Tibial nerve (tissue), 4 donors: ENCODE measurements at regions not wholly inside any gene's neighbourhood (a gene's known extent, or its start where the extent isn't known, plus 50 kb on each side); places are given as distances from the start of the nearest gene placed in this dataset.

Experiments
- DNase-seq, 2 donors: peaks; one replicate each; pipeline ENCODE4 v3.0.0-alpha.2; 2019; ENCODE audit warnings: low spot score in 2 of 2
- H3K27ac ChIP-seq, 4 donors: fragments of 200-600 bp; sonication (generic) in 3 of 4; one replicate each; pipeline ENCODE4 v1.5.1; 2017 to 2019; ENCODE audit warnings: mild to moderate bottlenecking in 1 of 4
- H3K27me3 ChIP-seq, 2 donors: fragments of 200-600 bp; sonication (generic) in 1 of 2; one replicate each; pipeline versions ENCODE4 v1.5.1 to v1.6.0; 2017 to 2019
- H3K36me3 ChIP-seq, 3 donors: fragments of 200-600 bp; sonication (generic); one replicate each; pipeline ENCODE4 v1.5.1; 2018 to 2019
- H3K4me1 ChIP-seq, 4 donors: fragments of 200-600 bp; sonication (generic) in 3 of 4; one replicate each; pipeline ENCODE4 v1.5.1; 2017 to 2019
- H3K4me3 ChIP-seq, 4 donors: fragments of 200-600 bp; sonication (generic) in 3 of 4; one replicate each; pipeline ENCODE4 v1.5.1; 2017 to 2019; ENCODE audit warnings: mild to moderate bottlenecking in 1 of 4, moderate library complexity in 1 of 4
- H3K9me3 ChIP-seq, 4 donors: fragments of 200-600 bp; sonication (generic) in 3 of 4; one replicate each; pipeline ENCODE4 v1.5.1; 2017 to 2019
- EP300 ChIP-seq, 2 donors: sonication (generic); formaldehyde crosslinking; IDR thresholded peaks; one replicate each; pipeline ENCODE4 v1.6.1; 2017; ENCODE audit warnings: antibody characterized with exemption in 2 of 2, mild to moderate bottlenecking in 1 of 2
- POLR2A ChIP-seq, 2 donors: fragments of 450-650 bp; IDR thresholded peaks; one replicate each; pipeline ENCODE4 v1.6.1; 2017; ENCODE audit warnings: antibody characterized with exemption in 2 of 2, mild to moderate bottlenecking in 2 of 2, moderate library complexity in 2 of 2
- WGBS, 2 donors: methylation state at CpG; one replicate each; pipeline ENCODE4 v1.1.5; 2018; 5-methylcytosine and 5-hydroxymethylcytosine counted together
- TF ChIP-seq, protein P1 (sequence below), 5 experiments: fragments of 200-600 bp in 3 of 5; fragments of 450-650 bp in 2 of 5; sonication (generic) in 3 of 5; IDR thresholded peaks; one replicate each; pipeline ENCODE4 v1.5.1; 2016 to 2019; ENCODE audit warnings: antibody characterized with exemption in 5 of 5, mild to moderate bottlenecking in 3 of 5, moderate library complexity in 2 of 5

DNA sequence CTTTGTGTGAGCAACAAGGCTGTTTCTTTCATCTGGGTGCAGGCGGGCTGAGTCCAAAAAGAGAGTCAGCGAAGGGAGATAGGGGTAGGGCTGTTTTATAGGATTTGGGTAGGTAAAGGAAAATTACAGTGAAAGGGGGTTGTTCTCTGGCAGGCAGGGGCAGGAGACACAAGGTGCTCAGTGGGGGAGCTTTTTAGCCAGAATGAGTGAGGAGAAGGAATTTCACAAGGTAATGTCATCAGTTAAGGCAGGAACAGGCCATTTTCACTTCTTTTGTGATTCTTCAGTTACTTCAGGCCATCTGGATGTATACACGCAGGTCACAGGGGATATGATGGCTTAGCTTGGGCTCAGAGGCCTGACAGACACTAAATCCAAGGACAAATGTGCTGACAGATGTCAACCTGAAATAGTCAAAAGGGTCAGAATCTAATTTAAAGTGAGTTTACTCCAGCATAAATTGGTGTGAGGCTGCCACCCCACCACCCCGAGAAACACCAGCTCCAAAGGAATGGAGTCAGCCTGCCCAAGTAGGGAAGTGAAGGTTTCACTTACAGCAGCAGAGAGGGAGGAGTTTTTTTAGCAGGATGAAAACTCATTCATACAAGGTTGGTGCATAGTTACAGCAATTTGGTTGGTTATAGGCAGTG, 560.0 kb upstream of the CDH4 start:
- WGBS, 2 donors: 70 to 71% methylated on average over 4 of the region's 4 CpGs
- Histone ChIP-seq H3K4me1 (no peaks in the 10 kb centered on the region), H3K9me3 (no peaks in the 10 kb centered on the region), H3K36me3 (no peaks in the 10 kb centered on the region), H3K27ac (no peak overlapping the region), H3K27me3 (no peaks in the 10 kb centered on the region), H3K4me3 (no peak overlapping the region)
- DNase-seq: no peak
- TF ChIP-seq EP300 (IDR thresholded peaks at IDR 0.05) (no peak), POLR2A (IDR thresholded peaks at IDR 0.05) (no peak)
- TF ChIP-seq, protein P1, sequence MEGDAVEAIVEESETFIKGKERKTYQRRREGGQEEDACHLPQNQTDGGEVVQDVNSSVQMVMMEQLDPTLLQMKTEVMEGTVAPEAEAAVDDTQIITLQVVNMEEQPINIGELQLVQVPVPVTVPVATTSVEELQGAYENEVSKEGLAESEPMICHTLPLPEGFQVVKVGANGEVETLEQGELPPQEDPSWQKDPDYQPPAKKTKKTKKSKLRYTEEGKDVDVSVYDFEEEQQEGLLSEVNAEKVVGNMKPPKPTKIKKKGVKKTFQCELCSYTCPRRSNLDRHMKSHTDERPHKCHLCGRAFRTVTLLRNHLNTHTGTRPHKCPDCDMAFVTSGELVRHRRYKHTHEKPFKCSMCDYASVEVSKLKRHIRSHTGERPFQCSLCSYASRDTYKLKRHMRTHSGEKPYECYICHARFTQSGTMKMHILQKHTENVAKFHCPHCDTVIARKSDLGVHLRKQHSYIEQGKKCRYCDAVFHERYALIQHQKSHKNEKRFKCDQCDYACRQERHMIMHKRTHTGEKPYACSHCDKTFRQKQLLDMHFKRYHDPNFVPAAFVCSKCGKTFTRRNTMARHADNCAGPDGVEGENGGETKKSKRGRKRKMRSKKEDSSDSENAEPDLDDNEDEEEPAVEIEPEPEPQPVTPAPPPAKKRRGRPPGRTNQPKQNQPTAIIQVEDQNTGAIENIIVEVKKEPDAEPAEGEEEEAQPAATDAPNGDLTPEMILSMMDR (IDR thresholded peaks at IDR 0.05): no peak

DNA sequence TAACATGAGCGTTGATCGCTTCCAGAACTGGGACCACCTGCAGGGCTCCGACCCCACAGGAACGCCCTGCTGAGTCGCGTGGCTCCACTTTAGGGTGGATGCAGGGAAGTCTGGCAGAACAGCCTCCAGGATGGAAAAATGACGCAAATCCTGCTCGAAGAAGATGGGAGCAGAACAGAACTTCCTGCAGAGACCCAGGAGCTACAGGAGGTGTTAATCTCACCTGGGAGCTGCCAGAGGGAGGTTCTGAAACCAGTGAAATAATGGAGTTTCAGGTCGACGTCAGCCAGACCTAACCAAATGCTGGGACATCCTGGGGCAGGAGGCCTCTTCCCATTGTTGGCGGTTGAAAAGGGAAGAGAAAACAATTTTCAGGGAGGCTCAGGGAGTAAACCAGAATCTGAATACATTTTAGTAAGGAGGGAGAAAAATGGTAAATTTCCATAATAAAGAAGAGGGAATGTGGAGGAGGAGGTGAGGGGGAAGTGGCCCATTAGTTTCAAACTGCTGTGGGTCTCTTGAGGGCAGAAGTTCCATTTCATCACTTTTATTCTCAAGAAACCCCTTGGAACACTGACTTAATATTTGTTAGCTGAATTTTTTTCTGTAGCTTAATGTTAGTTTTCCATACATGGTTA, 558.4 kb upstream of the CDH4 start:
- no peak for DNase-seq
- Histone ChIP-seq H3K36me3 (no peaks in the 10 kb centered on the region), H3K27me3 (no peaks in the 10 kb centered on the region), H3K4me1 (no peaks in the 10 kb centered on the region), H3K9me3 (no peaks in the 10 kb centered on the region), H3K27ac (no peak overlapping the region), H3K4me3 (no peak overlapping the region)
- 58 to 62% methylated on average over 11 of the region's 11 CpGs for WGBS, 2 donors
- TF ChIP-seq EP300 (IDR thresholded peaks at IDR 0.05): no peak
- TF ChIP-seq, protein P1 (IDR thresholded peaks at IDR 0.05): no peak
- TF ChIP-seq POLR2A (IDR thresholded peaks at IDR 0.05): no peak

DNA sequence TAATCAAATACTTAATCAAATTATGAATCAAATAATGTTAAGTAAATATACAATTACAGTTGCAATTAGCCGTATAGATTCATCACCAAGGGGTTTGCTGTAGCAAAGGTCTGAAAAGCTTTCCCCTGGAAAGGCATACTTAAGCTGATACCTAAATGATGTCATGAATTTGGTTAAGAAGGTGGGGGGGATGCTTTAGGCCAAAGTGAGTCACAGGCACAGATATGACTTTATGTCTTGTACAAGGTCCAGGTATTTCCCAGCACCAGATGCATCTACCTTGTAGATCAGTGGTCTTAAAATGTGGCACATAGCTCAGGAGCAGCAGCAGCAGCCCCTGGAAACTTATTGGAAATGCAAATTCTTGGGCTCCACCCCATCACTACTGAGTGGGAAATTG, 557.3 kb upstream of the CDH4 start:
- WGBS, 2 donors: 91 to 92% methylated on average over 1 of the region's 1 CpG
- H3K27me3 ChIP-seq: no peaks in the 10 kb centered on the region
- TF ChIP-seq EP300 (IDR thresholded peaks at IDR 0.05) (no peak), POLR2A (IDR thresholded peaks at IDR 0.05) (no peak)
- TF ChIP-seq, protein P1 (IDR thresholded peaks at IDR 0.05): no peak
- no peaks in the 10 kb centered on the region for H3K4me1 ChIP-seq
- no peak overlapping the region for H3K27ac ChIP-seq
- DNase-seq: no peak
- no peak overlapping the region for H3K4me3 ChIP-seq
- H3K9me3 ChIP-seq: no peaks in the 10 kb centered on the region
- H3K36me3 ChIP-seq: no peaks in the 10 kb centered on the region

DNA sequence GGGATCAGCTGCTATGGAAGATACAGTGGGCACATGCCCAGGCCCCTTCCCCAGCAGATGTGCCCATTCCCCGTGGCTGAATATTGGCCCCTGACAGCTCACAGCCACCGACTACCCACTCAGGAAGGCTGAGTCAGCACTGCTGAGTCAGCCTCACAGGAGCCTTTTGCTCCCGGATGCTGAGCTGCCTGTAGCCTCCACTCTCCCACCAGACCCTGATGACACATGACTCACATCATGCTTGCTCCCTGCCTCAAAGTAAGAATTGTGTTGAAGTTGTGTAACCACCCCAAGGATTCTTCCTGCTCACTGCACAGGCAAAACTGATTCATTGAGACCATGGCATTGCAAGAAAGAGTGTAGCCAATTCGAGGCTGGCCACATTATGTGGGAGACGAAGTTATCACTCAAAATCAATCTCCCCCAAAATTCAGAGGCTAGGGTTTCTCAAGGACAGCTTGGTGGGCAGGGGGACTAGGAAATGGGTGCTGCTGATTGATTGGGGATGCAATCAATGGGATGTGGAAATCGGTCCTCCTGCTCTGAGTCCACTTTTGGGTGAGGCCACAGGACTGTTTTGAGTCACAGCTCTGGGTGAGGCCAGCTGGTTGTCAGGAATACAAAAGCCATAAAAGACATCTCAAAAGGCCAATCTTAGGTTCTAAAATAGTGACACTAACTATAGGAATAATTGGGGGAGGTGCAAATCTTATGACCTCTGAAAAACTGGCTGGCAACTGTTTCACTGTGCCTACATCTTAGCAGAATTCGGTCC, 556.6 kb upstream of the CDH4 start:
- TF ChIP-seq, protein P1 (IDR thresholded peaks at IDR 0.05): no peak
- TF ChIP-seq EP300 (IDR thresholded peaks at IDR 0.05) (no peak), POLR2A (IDR thresholded peaks at IDR 0.05) (no peak)
- Histone ChIP-seq H3K4me1 (no peaks in the 10 kb centered on the region), H3K4me3 (no peak overlapping the region), H3K27me3 (no peaks in the 10 kb centered on the region), H3K27ac (no peak overlapping the region), H3K36me3 (no peaks in the 10 kb centered on the region), H3K9me3 (no peaks in the 10 kb centered on the region)
- DNase-seq: no peak
- WGBS, 2 donors: 46 to 64% methylated on average over 7 of the region's 7 CpGs

DNA sequence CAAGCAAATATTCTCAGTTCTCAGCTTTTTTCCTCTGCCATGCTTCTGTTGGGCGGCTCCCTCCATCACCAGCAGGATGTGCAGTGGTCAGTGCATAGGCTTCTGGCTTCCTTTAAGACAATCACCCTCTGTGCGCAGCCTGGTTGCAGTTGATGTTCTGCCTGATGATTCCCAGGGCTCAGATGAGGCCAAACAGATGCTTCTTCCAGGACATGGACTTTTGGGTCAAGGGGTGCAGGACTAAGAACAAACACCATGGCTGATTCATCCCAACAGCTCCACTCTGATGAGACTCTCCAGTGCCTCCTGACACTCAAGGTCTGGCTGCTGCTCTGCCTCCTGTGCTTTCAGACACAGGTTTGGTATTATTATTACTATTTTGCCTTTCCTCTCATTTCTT, 554.8 kb upstream of the CDH4 start:
- H3K4me1 ChIP-seq: no peaks in the 10 kb centered on the region
- no peaks in the 10 kb centered on the region for H3K27me3 ChIP-seq
- no peak overlapping the region for H3K27ac ChIP-seq
- H3K36me3 ChIP-seq: no peaks in the 10 kb centered on the region
- no peak for DNase-seq
- H3K9me3 ChIP-seq: no peaks in the 10 kb centered on the region
- 87 to 90% methylated on average over 2 of the region's 2 CpGs for WGBS, 2 donors
- no peak for TF ChIP-seq POLR2A (IDR thresholded peaks at IDR 0.05)
- no peak for TF ChIP-seq EP300 (IDR thresholded peaks at IDR 0.05)
- TF ChIP-seq, protein P1 (IDR thresholded peaks at IDR 0.05): no peak
- no peak overlapping the region for H3K4me3 ChIP-seq
